SK-N-SH (cell line): ENCODE measurements at regions not wholly inside any gene's neighbourhood (a gene's known extent, or its start where the extent isn't known, plus 50 kb on each side); places are given as distances from the start of the nearest gene placed in this dataset.

ENCODE experiments used
- CHD2 ChIP-seq: fragments of 150-350 bp; IDR thresholded peaks from 2 replicates; pipeline ENCODE4 v1.6.1; 2018; ENCODE audit warnings: low read length; ENCODE audit not compliant: partially characterized antibody
- CTCF ChIP-seq: fragments of 200-600 bp; sonication (generic); IDR thresholded peaks from 2 replicates; pipeline ENCODE4 v1.6.1; 2017; ENCODE audit warnings: antibody characterized with exemption, mild to moderate bottlenecking, moderate library complexity
- ELF1 ChIP-seq: IDR thresholded peaks from 2 replicates; pipeline ENCODE4 v1.4.0; 2012
- FOXM1 ChIP-seq: IDR thresholded peaks from 2 replicates; pipeline ENCODE4 v1.4.0; 2012; ENCODE audit warnings: low read depth, mild to moderate bottlenecking
- IRF3 ChIP-seq: fragments of 150-350 bp; IDR thresholded peaks from 2 replicates; pipeline ENCODE4 v1.6.1; 2016; ENCODE audit warnings: mild to moderate bottlenecking, low read depth, low read length
- MXI1 ChIP-seq: IDR thresholded peaks from 2 replicates; pipeline ENCODE4 v1.6.1; 2012; ENCODE audit warnings: mild to moderate bottlenecking, low read depth, low read length, improper control_type of control experiment
- NFIC ChIP-seq: IDR thresholded peaks from 2 replicates; pipeline ENCODE4 v1.4.0; 2012; ENCODE audit warnings: borderline replicate concordance
- POLR2AphosphoS5 ChIP-seq: IDR thresholded peaks from 2 replicates; pipeline ENCODE4 v1.6.1; 2012; ENCODE audit warnings: low read depth, low read length
- RAD21 ChIP-seq: IDR thresholded peaks from 2 replicates; pipeline ENCODE4 v1.6.1; 2012; ENCODE audit warnings: mild to moderate bottlenecking, low read length
- RCOR1 ChIP-seq: fragments of 150-350 bp; IDR thresholded peaks from 2 replicates; pipeline ENCODE4 v1.6.1; 2017; ENCODE audit warnings: antibody characterized with exemption, low read length
- RFX5 ChIP-seq: IDR thresholded peaks from 2 replicates; pipeline ENCODE4 v1.6.1; 2012; ENCODE audit warnings: mild to moderate bottlenecking, improper control_type of control experiment, low read length
- TEAD4 ChIP-seq: IDR thresholded peaks from 2 replicates; pipeline ENCODE4 v1.4.0; 2012; ENCODE audit warnings: mild to moderate bottlenecking, borderline replicate concordance; ENCODE audit not compliant: insufficient read depth
- YY1 ChIP-seq: IDR thresholded peaks from 2 replicates; pipeline ENCODE4 v1.4.0; 2012; ENCODE audit warnings: low read depth, mild to moderate bottlenecking

- TF ChIP-seq CTCF (no peak), MXI1 (no peak), POLR2AphosphoS5 (no peak), NFIC (no peak), TEAD4 (no peak), IRF3 (no peak), FOXM1 (no peak), RAD21 (no peak), YY1 (no peak), ELF1 (no peak), RFX5 (no peak), CHD2 (no peak), RCOR1 (no peak)
Measured at GRCh38 chr13:105139380-105140285, 1395.8 kb downstream of the EFNB2 start.
